Trophoblast cell (in vitro differentiated cells and primary cell): ENCODE measurements at regions not wholly inside any gene's neighbourhood (a gene's known extent, or its start where the extent isn't known, plus 50 kb on each side); places are given as distances from the start of the nearest gene placed in this dataset.
A peak's percentile ranks its signal among the peaks of the same experiment; 100 is the strongest.

Source experiments
- DNase-seq, 2 donors: peaks; one replicate each; pipeline ENCODE4 v3.0.0-alpha.2; 2016
- H2AFZ ChIP-seq: 2 replicates; pipeline ENCODE4 v1.6.1; 2013; ENCODE audit warnings: low read length, moderate library complexity, mild to moderate bottlenecking; ENCODE audit not compliant: insufficient read depth, poor library complexity
- H2AK5ac ChIP-seq: 2 replicates; pipeline ENCODE4 v1.6.1; 2013; ENCODE audit warnings: mild to moderate bottlenecking, low read length
- H2BK120ac ChIP-seq: 2 replicates; pipeline ENCODE4 v1.6.1; 2013; ENCODE audit warnings: low read length, mild to moderate bottlenecking, moderate library complexity; ENCODE audit not compliant: insufficient read depth, poor library complexity
- H2BK12ac ChIP-seq: 2 replicates; pipeline ENCODE4 v1.6.1; 2013; ENCODE audit warnings: mild to moderate bottlenecking, low read length, moderate library complexity
- H2BK5ac ChIP-seq: 2 replicates; pipeline ENCODE4 v1.6.1; 2013; ENCODE audit warnings: low read length, low read depth, moderate library complexity, mild to moderate bottlenecking; ENCODE audit not compliant: poor library complexity
- H3K14ac ChIP-seq: 2 replicates; pipeline ENCODE4 v1.6.1; 2013; ENCODE audit warnings: mild to moderate bottlenecking, low read length
- H3K18ac ChIP-seq: 2 replicates; pipeline ENCODE4 v1.6.1; 2013; ENCODE audit warnings: mild to moderate bottlenecking, low read length
- H3K23ac ChIP-seq: 2 replicates; pipeline ENCODE4 v1.6.1; 2013; ENCODE audit warnings: low read length
- H3K27ac ChIP-seq: 2 replicates; pipeline ENCODE4 v1.5.1; 2013; ENCODE audit warnings: low read depth, mild to moderate bottlenecking, inconsistent platforms, low read length, moderate library complexity
- H3K27me3 ChIP-seq: 2 replicates; pipeline ENCODE4 v1.6.1; 2013; ENCODE audit warnings: inconsistent platforms, mild to moderate bottlenecking, low read length, moderate library complexity; ENCODE audit not compliant: insufficient read depth
- H3K36me3 ChIP-seq, 2 experiments: 1 replicate in 1 of 2; 2 replicates in 1 of 2; pipeline ENCODE4 v1.6.1; 2013; ENCODE audit warnings: low read length in 2 of 2, mild to moderate bottlenecking in 2 of 2, moderate library complexity in 1 of 2; ENCODE audit not compliant: insufficient read depth in 2 of 2, control insufficient read depth in 1 of 2
- H3K4ac ChIP-seq: 2 replicates; pipeline ENCODE4 v1.6.1; 2013; ENCODE audit warnings: low read depth, mild to moderate bottlenecking, low read length, moderate library complexity
- H3K4me1 ChIP-seq, 2 experiments: 1 replicate in 1 of 2; 2 replicates in 1 of 2; pipeline ENCODE4 v1.6.1; 2013; ENCODE audit warnings: low read length in 2 of 2, mild to moderate bottlenecking in 2 of 2, moderate library complexity in 1 of 2; ENCODE audit not compliant: insufficient read depth in 2 of 2, control insufficient read depth in 1 of 2
- H3K4me2 ChIP-seq: 2 replicates; pipeline ENCODE4 v1.6.1; 2013; ENCODE audit warnings: inconsistent platforms, mild to moderate bottlenecking, low read length, moderate library complexity
- H3K4me3 ChIP-seq: 2 replicates; pipeline ENCODE4 v1.5.1; 2013; ENCODE audit warnings: mild to moderate bottlenecking, low read depth, low read length, inconsistent platforms
- H3K79me1 ChIP-seq: one replicate; pipeline ENCODE4 v1.6.1; 2013; ENCODE audit warnings: low read length
- H3K79me2 ChIP-seq: 2 replicates; pipeline ENCODE4 v1.6.1; 2013; ENCODE audit warnings: low read length, mild to moderate bottlenecking; ENCODE audit not compliant: control insufficient read depth, insufficient read depth, poor library complexity
- H3K9ac ChIP-seq: 2 replicates; pipeline ENCODE4 v1.6.1; 2013; ENCODE audit warnings: mild to moderate bottlenecking, low read length
- H3K9me3 ChIP-seq: 2 replicates; pipeline ENCODE4 v1.6.1; 2013; ENCODE audit warnings: low read depth, mild to moderate bottlenecking, control low read depth, inconsistent platforms, low read length; ENCODE audit not compliant: insufficient read depth
- H4K12ac ChIP-seq: 2 replicates; pipeline ENCODE4 v1.6.1; 2013; ENCODE audit warnings: low read depth, mild to moderate bottlenecking, low read length, moderate library complexity
- H4K8ac ChIP-seq: 2 replicates; pipeline ENCODE4 v1.6.1; 2013; ENCODE audit warnings: low read depth, mild to moderate bottlenecking, low read length, moderate library complexity
- H4K91ac ChIP-seq: one replicate; pipeline ENCODE4 v1.6.1; 2013; ENCODE audit warnings: low read depth, mild to moderate bottlenecking, low read length, moderate library complexity
- WGBS: extraction: QIAGEN DNeasy Blood & Tissue Kit; methylation state at CpG from one replicate; pipeline ENCODE4 v1.1.7; 2013; ENCODE audit warnings: missing lambda C conversion rate; ENCODE audit not compliant: insufficient read length, insufficient coverage; ENCODE audit errors: extremely low coverage; 5-methylcytosine and 5-hydroxymethylcytosine counted together

- H3K4me1 ChIP-seq: peaks cover 15 to 26% of the 10 kb centered on the region in 2 experiments
Observed at GRCh38 chr10:78657163-78657861, 411.5 kb upstream of the ZMIZ1 start.

GRCh38 chr10:78657862-78658165 is 411.0 kb upstream of the ZMIZ1 start:
- peak overlapping the region; percentile 80 for H2BK120ac ChIP-seq
- H3K23ac ChIP-seq: no peak overlapping the region
- peaks cover 7% of the 10 kb centered on the region for H3K79me2 ChIP-seq
- H3K27ac ChIP-seq: no peak overlapping the region
- H3K4me1 ChIP-seq: peaks cover 15 to 26% of the 10 kb centered on the region in 2 experiments
- H3K9me3 ChIP-seq: no peaks in the 10 kb centered on the region
- peak overlapping the region; percentile 62 for H2BK5ac ChIP-seq
- no peak overlapping the region for H3K18ac ChIP-seq
- no peak overlapping the region for H3K4me2 ChIP-seq
- H4K91ac ChIP-seq: peak overlapping the region; percentile 82
- no CpG with 5 or more reads among the region's 1 CpG for WGBS
- H3K79me1 ChIP-seq: peaks cover 24% of the 10 kb centered on the region
- peak overlapping the region; percentile 46 for H2AK5ac ChIP-seq
- peak overlapping the region; percentile 76 for H2BK12ac ChIP-seq
- no peak overlapping the region for H3K9ac ChIP-seq
- H3K14ac ChIP-seq: peak overlapping the region; percentile 48
- no peak for DNase-seq
- H3K36me3 ChIP-seq: no peaks in the 10 kb centered on the region
- peak overlapping the region; percentile 47 for H3K4ac ChIP-seq
- H4K8ac ChIP-seq: no peak overlapping the region
- no peak overlapping the region for H3K4me3 ChIP-seq
- H4K12ac ChIP-seq: no peak overlapping the region
- H2AFZ ChIP-seq: no peak overlapping the region
- no peaks in the 10 kb centered on the region for H3K27me3 ChIP-seq

More at GRCh38 chr10:78657163-78657861, 411.5 kb upstream of the ZMIZ1 start:
- Histone ChIP-seq H4K8ac (peak overlapping the region; percentile 83), H2AK5ac (peak overlapping the region; percentile 40), H3K4me2 (peak overlapping the region; percentile 7), H3K4me3 (no peak overlapping the region), H3K9me3 (no peaks in the 10 kb centered on the region), H3K79me1 (peaks cover 24% of the 10 kb centered on the region), H3K23ac (no peak overlapping the region), H3K4ac (peak overlapping the region; percentile 50), H3K14ac (peak overlapping the region; percentile 72), H2BK5ac (peak overlapping the region; percentile 91), H3K27me3 (no peaks in the 10 kb centered on the region), H3K18ac (peak overlapping the region; percentile 50), H3K79me2 (peaks cover 7% of the 10 kb centered on the region), H2BK12ac (peak overlapping the region; percentile 86), H2BK120ac (peak overlapping the region; percentile 96), H4K12ac (peak overlapping the region; percentile 29), H3K27ac (peak overlapping the region; percentile 94), H2AFZ (peak overlapping the region; percentile 11), H3K9ac (no peak overlapping the region), H3K36me3 (no peaks in the 10 kb centered on the region), H4K91ac (peak overlapping the region; percentile 100)
- peak; percentile 47 to 86 for DNase-seq
- WGBS: no CpG with 5 or more reads among the region's 13 CpGs

GRCh38 chr10:78658645-78659597 is 409.8 kb upstream of the ZMIZ1 start:
- Histone ChIP-seq H4K12ac (no peak overlapping the region), H2BK120ac (peak overlapping the region; percentile 80), H3K9ac (no peak overlapping the region), H2BK5ac (no peak overlapping the region), H3K23ac (no peak overlapping the region), H3K27me3 (no peaks in the 10 kb centered on the region), H3K79me2 (peaks cover 7% of the 10 kb centered on the region), H4K91ac (peak overlapping the region; percentile 53), H2BK12ac (peak overlapping the region; percentile 56), H3K36me3 (no peaks in the 10 kb centered on the region), H2AFZ (no peak overlapping the region), H3K79me1 (peaks cover 24% of the 10 kb centered on the region), H3K4me2 (no peak overlapping the region), H3K9me3 (no peaks in the 10 kb centered on the region), H3K14ac (no peak overlapping the region), H3K18ac (no peak overlapping the region), H2AK5ac (no peak overlapping the region), H3K27ac (peak overlapping the region; percentile 12), H3K4me1 (peaks cover 15 to 26% of the 10 kb centered on the region in 2 experiments), H3K4ac (peak overlapping the region; percentile 30), H3K4me3 (no peak overlapping the region), H4K8ac (no peak overlapping the region)
- no CpG with 5 or more reads among the region's 8 CpGs for WGBS
- no peak for DNase-seq

GRCh38 chr10:78659598-78659967 is 409.2 kb upstream of the ZMIZ1 start:
- Histone ChIP-seq H3K79me2 (peaks cover 7% of the 10 kb centered on the region), H3K27ac (no peak overlapping the region), H3K18ac (no peak overlapping the region), H4K12ac (no peak overlapping the region), H4K91ac (no peak overlapping the region), H2AK5ac (no peak overlapping the region), H3K14ac (no peak overlapping the region), H3K23ac (no peak overlapping the region), H2BK120ac (no peak overlapping the region), H2AFZ (no peak overlapping the region), H3K79me1 (peaks cover 21% of the 10 kb centered on the region), H2BK5ac (no peak overlapping the region), H2BK12ac (no peak overlapping the region), H3K4me2 (no peak overlapping the region), H4K8ac (no peak overlapping the region), H3K9ac (no peak overlapping the region), H3K27me3 (no peaks in the 10 kb centered on the region), H3K36me3 (no peaks in the 10 kb centered on the region), H3K4me3 (no peak overlapping the region), H3K4ac (no peak overlapping the region), H3K9me3 (no peaks in the 10 kb centered on the region), H3K4me1 (peaks cover 15 to 24% of the 10 kb centered on the region in 2 experiments)
- DNase-seq: no peak
